Caco-2 (cell line): ENCODE measurements at regions not wholly inside any gene's neighbourhood (a gene's known extent, or its start where the extent isn't known, plus 50 kb on each side); places are given as distances from the start of the nearest gene placed in this dataset.

ENCODE experiments used
- BruUV-seq: library from RNA; stranded (reverse); fragments of 400-500 nt; replicated peaks from 2 replicates; lab custom pipeline; 2021; lab: Mats Ljungman, UMichigan
- CTCF ChIA-PET: fragments of 300-600 bp; sonication (Branson Sonifier 250); formaldehyde crosslinking; loops from one replicate; lab custom pipeline; 2022; ENCODE audit warnings: antibody characterized with exemption; lab: Charles Lee
- POLR2A ChIA-PET: fragments of 300-600 bp; sonication (Branson Sonifier 250); formaldehyde crosslinking; loops from one replicate; lab custom pipeline; 2022; ENCODE audit warnings: antibody characterized with exemption; lab: Charles Lee
- DNase-seq, 2 experiments: peaks; one replicate each; pipeline versions ENCODE4 v3.0.0 to v3.0.0-alpha.2; 2020 to 2022
- H3K27me3 ChIP-seq: replicated peaks from 2 replicates; pipeline ENCODE4 v1.6.0; 2011; ENCODE audit warnings: low read length; ENCODE audit not compliant: control insufficient read depth, insufficient read depth
- H3K36me3 ChIP-seq: 2 replicates; pipeline ENCODE4 v1.5.1; 2011; ENCODE audit warnings: low read length; ENCODE audit not compliant: control insufficient read depth, insufficient read depth
- H3K4me1 ChIP-seq: fragments of 250-450 bp; sonication (Bioruptor Pico); 2 replicates; pipeline ENCODE4 v1.5.1; 2020; ENCODE audit warnings: mild to moderate bottlenecking
- H3K4me3 ChIP-seq: 2 replicates; pipeline ENCODE4 v1.5.1; 2011; ENCODE audit warnings: low read depth, mild to moderate bottlenecking, control low read depth, low read length
- H3K9me3 ChIP-seq: fragments of 250-450 bp; sonication (Bioruptor Pico); 2 replicates; pipeline ENCODE4 v1.5.1; 2020; ENCODE audit warnings: mild to moderate bottlenecking, moderate library complexity
- H3K27ac Mint-ChIP-seq: one replicate; pipeline ENCODE4 v1.8.0; 2022; ENCODE audit warnings: mixed read lengths; ENCODE audit not compliant: unreplicated experiment
- H3K27me3 Mint-ChIP-seq: one replicate; pipeline ENCODE4 v1.8.0; 2022; ENCODE audit warnings: mixed read lengths; ENCODE audit not compliant: insufficient read depth, unreplicated experiment
- H3K36me3 Mint-ChIP-seq: one replicate; pipeline ENCODE4 v1.8.0; 2022; ENCODE audit warnings: mild to moderate bottlenecking, mixed read lengths; ENCODE audit not compliant: insufficient read depth, unreplicated experiment
- H3K4me1 Mint-ChIP-seq: one replicate; pipeline ENCODE4 v1.8.0; 2022; ENCODE audit warnings: low read depth, mixed read lengths; ENCODE audit not compliant: unreplicated experiment
- H3K4me3 Mint-ChIP-seq: one replicate; pipeline ENCODE4 v1.8.0; 2022; ENCODE audit warnings: mild to moderate bottlenecking, moderate library complexity, mixed read lengths; ENCODE audit not compliant: unreplicated experiment
- H3K9me3 Mint-ChIP-seq: one replicate; pipeline ENCODE4 v1.8.0; 2022; ENCODE audit warnings: mixed read lengths; ENCODE audit not compliant: unreplicated experiment
- CTCF ChIP-seq, 2 experiments: fragments of 200-600 bp in 1 of 2; IDR thresholded peaks; 1 replicate in 1 of 2; 2 replicates in 1 of 2; pipeline versions ENCODE4 v1.5.1 to v1.8.0; 2011 to 2022; ENCODE audit warnings: antibody characterized with exemption in 1 of 2, control low read depth in 1 of 2, inconsistent platforms in 1 of 2, low read depth in 1 of 2, low read length in 1 of 2, mild to moderate bottlenecking in 1 of 2, moderate library complexity in 1 of 2; ENCODE audit not compliant: insufficient read depth in 1 of 2, severe bottlenecking in 1 of 2, unreplicated experiment in 1 of 2
- intact Hi-C: fragments of 100-400 bp; cut with micrococcal nuclease; formaldehyde crosslinking; loops from one replicate; pipeline ENCODE4 v1.10.0; 2022; ENCODE audit not compliant: unreplicated experiment

GRCh38 chr2:166812166-166812891 lies 76.0 kb upstream of the XIRP2 start:
- Histone ChIP-seq H3K36me3 (no peaks in the 10 kb centered on the region), H3K4me1 (no peaks in the 10 kb centered on the region), H3K27me3 (no peaks in the 10 kb centered on the region), H3K9me3 (no peaks in the 10 kb centered on the region), H3K4me3 (no peak overlapping the region)
- BruUV-seq, result no TSS peak
- H3K27ac Mint-ChIP-seq, result no peak overlapping the region
- no peaks in the 10 kb centered on the region for H3K4me1 Mint-ChIP-seq
- H3K27me3 Mint-ChIP-seq, result no peaks in the 10 kb centered on the region
- intact Hi-C loops, result no loop called here
- H3K4me3 Mint-ChIP-seq, result no peak overlapping the region
- H3K9me3 Mint-ChIP-seq, result no peaks in the 10 kb centered on the region
- DNase-seq, result no peak
- ChIA-PET POLR2A (no interaction called here), CTCF (no interaction called here)
- H3K36me3 Mint-ChIP-seq, result no peaks in the 10 kb centered on the region
- no peak for TF ChIP-seq CTCF (IDR thresholded peaks at IDR 0.05; ENCODE audit: insufficient read depth in 1 of 2, low read depth in 1 of 2, low read length in 1 of 2, severe bottlenecking in 1 of 2, unreplicated experiment in 1 of 2)

- no TSS peak for BruUV-seq
- no peaks in the 10 kb centered on the region for H3K9me3 ChIP-seq
- Mint-ChIP-seq H3K27ac (no peak overlapping the region), H3K9me3 (no peaks in the 10 kb centered on the region), H3K36me3 (no peaks in the 10 kb centered on the region), H3K4me3 (no peak overlapping the region), H3K4me1 (no peaks in the 10 kb centered on the region), H3K27me3 (no peaks in the 10 kb centered on the region)
- no peaks in the 10 kb centered on the region for H3K36me3 ChIP-seq
- intact Hi-C loops, result no loop called here
- no peaks in the 10 kb centered on the region for H3K4me1 ChIP-seq
- H3K27me3 ChIP-seq, result no peaks in the 10 kb centered on the region
- CTCF ChIA-PET, result no interaction called here
- H3K4me3 ChIP-seq, result no peak overlapping the region
- no peak for TF ChIP-seq CTCF (IDR thresholded peaks at IDR 0.05; ENCODE audit: insufficient read depth in 1 of 2, low read depth in 1 of 2, low read length in 1 of 2, severe bottlenecking in 1 of 2, unreplicated experiment in 1 of 2)
- no peak for DNase-seq
- POLR2A ChIA-PET, result no interaction called here
Observed at GRCh38 chr2:166805753-166806152, 82.5 kb upstream of the XIRP2 start.

DNA sequence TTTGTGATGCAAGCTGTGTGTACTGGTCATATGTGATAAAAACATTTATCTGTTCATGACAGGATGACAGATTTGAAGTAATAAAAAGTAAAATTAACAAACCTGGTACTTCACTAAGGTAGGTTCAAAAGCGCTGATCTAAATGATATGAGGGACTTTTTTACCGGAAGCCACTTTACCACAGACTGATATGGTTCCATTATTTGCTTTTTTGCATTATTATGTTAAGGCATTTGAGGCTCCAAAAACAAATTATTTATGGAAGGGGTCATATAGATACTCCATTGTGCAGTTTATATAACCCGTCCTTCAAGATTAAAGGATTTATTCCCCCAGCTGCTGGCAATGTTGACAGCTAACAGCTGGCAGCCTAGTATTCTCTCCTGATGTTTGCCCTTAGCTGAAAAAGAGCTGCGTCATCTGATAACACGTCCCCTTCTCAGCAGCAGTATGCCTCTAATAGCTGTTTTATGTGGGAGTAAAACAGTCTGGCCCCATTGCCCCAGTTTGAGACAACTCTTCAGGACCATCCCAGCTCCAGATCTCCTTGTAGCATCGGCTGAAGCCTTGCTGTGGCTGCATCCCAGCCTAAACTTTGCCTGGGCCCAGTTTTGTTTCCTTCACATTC lies 84.8 kb upstream of the XIRP2 start:
- no peak for TF ChIP-seq CTCF (IDR thresholded peaks at IDR 0.05; ENCODE audit: insufficient read depth in 1 of 2, low read depth in 1 of 2, low read length in 1 of 2, severe bottlenecking in 1 of 2, unreplicated experiment in 1 of 2)
- POLR2A ChIA-PET, result no interaction called here
- Mint-ChIP-seq H3K27me3 (no peaks in the 10 kb centered on the region), H3K27ac (no peak overlapping the region), H3K4me1 (no peaks in the 10 kb centered on the region), H3K36me3 (no peaks in the 10 kb centered on the region), H3K4me3 (no peak overlapping the region), H3K9me3 (no peaks in the 10 kb centered on the region)
- Histone ChIP-seq H3K9me3 (no peaks in the 10 kb centered on the region), H3K4me3 (no peak overlapping the region), H3K36me3 (no peaks in the 10 kb centered on the region), H3K4me1 (no peaks in the 10 kb centered on the region), H3K27me3 (no peaks in the 10 kb centered on the region)
- intact Hi-C loops, result no loop called here
- no peak for DNase-seq
- no TSS peak for BruUV-seq
- CTCF ChIA-PET, result no interaction called here
